22Rv1 (cell line): ENCODE measurements at regions not wholly inside any gene's neighbourhood (a gene's known extent, or its start where the extent isn't known, plus 50 kb on each side); places are given as distances from the start of the nearest gene placed in this dataset.

Experiments used
- ZFX ChIP-seq: fragments of 450-650 bp; IDR thresholded peaks from 2 replicates; pipeline ENCODE4 v1.6.1; 2017; ENCODE audit warnings: antibody characterized with exemption, borderline replicate concordance
- TF ChIP-seq, protein P1 (sequence below): fragments of 450-650 bp; IDR thresholded peaks from 2 replicates; pipeline ENCODE4 v1.5.1; 2017; ENCODE audit warnings: mild to moderate bottlenecking

- TF ChIP-seq, protein P1, sequence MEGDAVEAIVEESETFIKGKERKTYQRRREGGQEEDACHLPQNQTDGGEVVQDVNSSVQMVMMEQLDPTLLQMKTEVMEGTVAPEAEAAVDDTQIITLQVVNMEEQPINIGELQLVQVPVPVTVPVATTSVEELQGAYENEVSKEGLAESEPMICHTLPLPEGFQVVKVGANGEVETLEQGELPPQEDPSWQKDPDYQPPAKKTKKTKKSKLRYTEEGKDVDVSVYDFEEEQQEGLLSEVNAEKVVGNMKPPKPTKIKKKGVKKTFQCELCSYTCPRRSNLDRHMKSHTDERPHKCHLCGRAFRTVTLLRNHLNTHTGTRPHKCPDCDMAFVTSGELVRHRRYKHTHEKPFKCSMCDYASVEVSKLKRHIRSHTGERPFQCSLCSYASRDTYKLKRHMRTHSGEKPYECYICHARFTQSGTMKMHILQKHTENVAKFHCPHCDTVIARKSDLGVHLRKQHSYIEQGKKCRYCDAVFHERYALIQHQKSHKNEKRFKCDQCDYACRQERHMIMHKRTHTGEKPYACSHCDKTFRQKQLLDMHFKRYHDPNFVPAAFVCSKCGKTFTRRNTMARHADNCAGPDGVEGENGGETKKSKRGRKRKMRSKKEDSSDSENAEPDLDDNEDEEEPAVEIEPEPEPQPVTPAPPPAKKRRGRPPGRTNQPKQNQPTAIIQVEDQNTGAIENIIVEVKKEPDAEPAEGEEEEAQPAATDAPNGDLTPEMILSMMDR = no peak
- TF ChIP-seq ZFX = no peak
Observed at GRCh38 chr18:78595924-78596573, 383.6 kb upstream of the SALL3 start.
